Endodermal cell (in vitro differentiated cells): ENCODE measurements at regions not wholly inside any gene's neighbourhood (a gene's known extent, or its start where the extent isn't known, plus 50 kb on each side); places are given as distances from the start of the nearest gene placed in this dataset.

Source experiments
- DNase-seq: peaks from one replicate; pipeline ENCODE4 v3.0.0-alpha.2; 2017
- H3K27ac ChIP-seq: 2 replicates; pipeline ENCODE4 v1.5.1; 2013; ENCODE audit warnings: mild to moderate bottlenecking, low read depth, low read length, moderate library complexity
- H3K27me3 ChIP-seq: 2 replicates; pipeline ENCODE4 v1.6.1; 2013; ENCODE audit warnings: mild to moderate bottlenecking, low read length, moderate library complexity; ENCODE audit not compliant: insufficient read depth, control insufficient read depth, poor library complexity, severe bottlenecking
- H3K36me3 ChIP-seq: 2 replicates; pipeline ENCODE4 v1.7.0; 2013; ENCODE audit warnings: mild to moderate bottlenecking, low read length, moderate library complexity; ENCODE audit not compliant: control insufficient read depth, insufficient read depth
- H3K4me1 ChIP-seq: one replicate; pipeline ENCODE4 v1.7.0; 2013; ENCODE audit warnings: low read length; ENCODE audit not compliant: control insufficient read depth, insufficient read depth
- H3K4me3 ChIP-seq: 2 replicates; pipeline ENCODE4 v1.5.1; 2013; ENCODE audit warnings: mild to moderate bottlenecking, low read length, moderate library complexity
- H3K9ac ChIP-seq: 2 replicates; pipeline ENCODE4 v1.6.1; 2013; ENCODE audit warnings: mild to moderate bottlenecking, low read length, moderate library complexity; ENCODE audit not compliant: poor library complexity, severe bottlenecking; ENCODE audit errors: extremely low read depth
- H3K9me3 ChIP-seq: 2 replicates; pipeline ENCODE4 v1.6.1; 2013; ENCODE audit warnings: mild to moderate bottlenecking, low read length, moderate library complexity; ENCODE audit not compliant: control insufficient read depth
- H3K27ac Mint-ChIP-seq: 2 replicates; pipeline ENCODE4 v1.8.0; 2020; ENCODE audit warnings: mixed read lengths
- H3K27me3 Mint-ChIP-seq: 2 replicates; pipeline ENCODE4 v1.8.0; 2021; ENCODE audit warnings: mild to moderate bottlenecking, mixed read lengths; ENCODE audit not compliant: insufficient read depth
- H3K36me3 Mint-ChIP-seq: 2 replicates; pipeline ENCODE4 v1.8.0; 2020; ENCODE audit warnings: low read depth, mixed read lengths
- H3K4me1 Mint-ChIP-seq: 2 replicates; pipeline ENCODE4 v1.8.0; 2020; ENCODE audit warnings: mixed read lengths
- H3K4me3 Mint-ChIP-seq: 2 replicates; pipeline ENCODE4 v1.8.0; 2020; ENCODE audit warnings: mild to moderate bottlenecking, moderate library complexity, mixed read lengths
- H3K9me3 Mint-ChIP-seq: 2 replicates; pipeline ENCODE4 v1.8.0; 2020; ENCODE audit warnings: mild to moderate bottlenecking, mixed read lengths
- WGBS, 2 experiments: methylation state at CpG; one replicate each; pipeline versions ENCODE4 v1.1.5 to v1.1.7; 2013; ENCODE audit warnings: missing lambda C conversion rate in 2 of 2, mixed read lengths in 1 of 2; ENCODE audit not compliant: insufficient coverage in 1 of 2, insufficient read length in 1 of 2; 5-methylcytosine and 5-hydroxymethylcytosine counted together
- TF ChIP-seq, protein P1 (sequence below): fragments of 200-600 bp; sonication (generic); conservative IDR thresholded peaks from 2 replicates; pipeline ENCODE4 v1.5.0; 2021; ENCODE audit warnings: antibody characterized with exemption, mild to moderate bottlenecking

DNA sequence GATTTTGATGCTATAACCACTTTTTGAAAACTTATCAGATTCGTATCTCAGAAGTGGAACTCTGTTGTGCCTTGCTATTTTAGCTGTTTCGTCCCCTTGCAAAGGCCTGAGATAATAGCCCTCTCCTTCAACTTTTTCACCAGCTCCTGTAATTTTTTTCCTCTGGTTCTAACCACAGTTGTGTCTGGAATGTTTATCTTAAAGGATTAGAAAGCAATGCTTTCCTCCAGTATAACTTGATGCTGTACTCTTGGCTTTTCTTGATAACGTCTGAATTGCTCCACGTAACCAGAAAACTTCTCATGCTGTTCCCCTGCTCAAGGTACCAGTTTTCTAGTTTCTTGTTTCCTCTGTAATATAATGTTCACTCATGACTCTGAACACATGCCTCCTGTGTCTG, 209.4 kb downstream of the DTWD2 start:
- H3K36me3 ChIP-seq, result no peaks in the 10 kb centered on the region
- Mint-ChIP-seq H3K4me1 (peaks cover 17% of the 10 kb centered on the region), H3K4me3 (no peak overlapping the region), H3K27ac (no peak overlapping the region), H3K27me3 (no peaks in the 10 kb centered on the region), H3K9me3 (no peaks in the 10 kb centered on the region), H3K36me3 (no peaks in the 10 kb centered on the region)
- H3K27ac ChIP-seq, result no peak overlapping the region
- DNase-seq, result no peak
- no peaks in the 10 kb centered on the region for H3K27me3 ChIP-seq
- H3K4me1 ChIP-seq, result peaks cover 9% of the 10 kb centered on the region
- WGBS, 2 experiments, result 91 to 98% methylated on average over 4 of the region's 4 CpGs
- H3K4me3 ChIP-seq, result no peak overlapping the region
- no peak overlapping the region for H3K9ac ChIP-seq
- TF ChIP-seq, protein P1, sequence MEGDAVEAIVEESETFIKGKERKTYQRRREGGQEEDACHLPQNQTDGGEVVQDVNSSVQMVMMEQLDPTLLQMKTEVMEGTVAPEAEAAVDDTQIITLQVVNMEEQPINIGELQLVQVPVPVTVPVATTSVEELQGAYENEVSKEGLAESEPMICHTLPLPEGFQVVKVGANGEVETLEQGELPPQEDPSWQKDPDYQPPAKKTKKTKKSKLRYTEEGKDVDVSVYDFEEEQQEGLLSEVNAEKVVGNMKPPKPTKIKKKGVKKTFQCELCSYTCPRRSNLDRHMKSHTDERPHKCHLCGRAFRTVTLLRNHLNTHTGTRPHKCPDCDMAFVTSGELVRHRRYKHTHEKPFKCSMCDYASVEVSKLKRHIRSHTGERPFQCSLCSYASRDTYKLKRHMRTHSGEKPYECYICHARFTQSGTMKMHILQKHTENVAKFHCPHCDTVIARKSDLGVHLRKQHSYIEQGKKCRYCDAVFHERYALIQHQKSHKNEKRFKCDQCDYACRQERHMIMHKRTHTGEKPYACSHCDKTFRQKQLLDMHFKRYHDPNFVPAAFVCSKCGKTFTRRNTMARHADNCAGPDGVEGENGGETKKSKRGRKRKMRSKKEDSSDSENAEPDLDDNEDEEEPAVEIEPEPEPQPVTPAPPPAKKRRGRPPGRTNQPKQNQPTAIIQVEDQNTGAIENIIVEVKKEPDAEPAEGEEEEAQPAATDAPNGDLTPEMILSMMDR, result no peak
- no peaks in the 10 kb centered on the region for H3K9me3 ChIP-seq

- Mint-ChIP-seq H3K4me1 (peaks cover 28% of the 10 kb centered on the region), H3K9me3 (peaks cover 4% of the 10 kb centered on the region), H3K4me3 (no peak overlapping the region), H3K27me3 (no peaks in the 10 kb centered on the region), H3K36me3 (no peaks in the 10 kb centered on the region), H3K27ac (no peak overlapping the region)
- Histone ChIP-seq H3K4me3 (no peak overlapping the region), H3K9ac (no peak overlapping the region), H3K36me3 (no peaks in the 10 kb centered on the region), H3K9me3 (no peaks in the 10 kb centered on the region), H3K4me1 (peaks cover 9% of the 10 kb centered on the region), H3K27me3 (no peaks in the 10 kb centered on the region), H3K27ac (no peak overlapping the region)
- DNase-seq, result no peak
- WGBS, 2 experiments, result 97 to 100% methylated on average over 3 of the region's 3 CpGs
- TF ChIP-seq, protein P1, result no peak
These were observed 211.1 kb downstream of the DTWD2 start for GRCh38 chr5:118777189-118777736.

DNA sequence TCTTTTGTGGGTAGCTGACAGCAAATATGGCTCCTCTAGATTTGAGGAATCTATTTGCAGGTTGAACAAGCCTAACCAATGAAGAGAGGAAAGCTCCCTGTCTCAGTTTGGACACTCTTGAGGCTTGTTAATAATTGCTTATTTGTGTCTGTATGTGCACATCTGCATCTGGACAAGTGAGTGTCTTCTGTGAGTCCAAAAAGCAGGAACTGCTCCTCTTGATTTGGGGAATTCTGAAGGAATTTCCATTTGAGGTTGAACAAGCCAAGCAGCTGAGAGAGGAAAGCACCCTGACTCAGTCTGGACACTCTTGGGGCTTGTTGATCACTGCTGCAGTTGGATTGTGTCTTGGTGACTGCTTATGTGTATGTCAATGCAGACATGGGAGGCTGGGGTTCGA, 211.6 kb downstream of the DTWD2 start:
- TF ChIP-seq, protein P1, result no peak
- Mint-ChIP-seq H3K4me1 (peaks cover 29% of the 10 kb centered on the region), H3K27ac (no peak overlapping the region), H3K9me3 (peaks cover 5% of the 10 kb centered on the region), H3K27me3 (no peaks in the 10 kb centered on the region), H3K4me3 (no peak overlapping the region), H3K36me3 (peaks cover under 1% of the 10 kb centered on the region)
- Histone ChIP-seq H3K4me3 (no peak overlapping the region), H3K27ac (no peak overlapping the region), H3K9ac (no peak overlapping the region), H3K9me3 (no peaks in the 10 kb centered on the region), H3K36me3 (no peaks in the 10 kb centered on the region), H3K27me3 (no peaks in the 10 kb centered on the region), H3K4me1 (peaks cover 9% of the 10 kb centered on the region)
- no peak for DNase-seq
- 90 to 100% methylated on average over 1 of the region's 1 CpG for WGBS, 2 experiments
